BJ (cell line): ENCODE measurements at regions not wholly inside any gene's neighbourhood (a gene's known extent, or its start where the extent isn't known, plus 50 kb on each side); places are given as distances from the start of the nearest gene placed in this dataset.

ENCODE experiments used
- CTCF ChIA-PET: fragments of 350-600 bp; formaldehyde crosslinking; extraction: SDS; loops from one replicate; lab custom pipeline; 2021; ENCODE audit warnings: antibody characterized with exemption, inconsistent platforms; lab: Yijun Ruan, JAX
- POLR2A ChIA-PET: fragments of 300-600 bp; sonication (Branson Sonifier 250); formaldehyde crosslinking; extraction: SDS; loops from one replicate; lab custom pipeline; 2021; ENCODE audit warnings: antibody characterized with exemption; lab: Charles Lee
- DNase-seq: peaks from one replicate; pipeline ENCODE4 v3.0.0-alpha.2; 2011; ENCODE audit warnings: low read depth
- H3K27me3 ChIP-seq: 2 replicates; pipeline ENCODE4 v1.6.0; 2011; ENCODE audit warnings: low read length; ENCODE audit not compliant: control insufficient read depth, insufficient read depth
- H3K36me3 ChIP-seq: 2 replicates; pipeline ENCODE4 v1.5.1; 2011; ENCODE audit warnings: low read length; ENCODE audit not compliant: control insufficient read depth, insufficient read depth
- H3K4me3 ChIP-seq: 2 replicates; pipeline ENCODE4 v1.5.1; 2011; ENCODE audit warnings: low read depth, mild to moderate bottlenecking, control low read depth, low read length
- CTCF ChIP-seq: IDR thresholded peaks from 2 replicates; pipeline ENCODE4 v1.5.1; 2011; ENCODE audit warnings: low read depth, mild to moderate bottlenecking, control low read depth, inconsistent platforms, low read length, moderate library complexity; ENCODE audit not compliant: insufficient read depth

- Histone ChIP-seq H3K27me3 (peaks cover 2% of the 10 kb centered on the region; the same call in 1 of the 2 replicates), H3K36me3 (no peaks in the 10 kb centered on the region), H3K4me3 (no peak overlapping the region)
- CTCF ChIA-PET = no interaction called here
- no peak for TF ChIP-seq CTCF
- POLR2A ChIA-PET = no interaction called here
- no peak for DNase-seq
Measured at GRCh38 chr5:106324356-106324755, 1346.4 kb downstream of the EFNA5 start.

GRCh38 chr5:106321242-106321641, 1349.5 kb downstream of the EFNA5 start:
- DNase-seq = no peak

GRCh38 chr5:106314221-106314824, 1356.4 kb downstream of the EFNA5 start:
- ChIA-PET POLR2A (no interaction called here), CTCF (no interaction called here)
- no peaks in the 10 kb centered on the region for H3K36me3 ChIP-seq
- no peak for DNase-seq
- H3K27me3 ChIP-seq = no peaks in the 10 kb centered on the region
- no peak for TF ChIP-seq CTCF
- H3K4me3 ChIP-seq = no peak overlapping the region

More at GRCh38 chr5:106321242-106321641, 1349.5 kb downstream of the EFNA5 start:
- H3K4me3 ChIP-seq = no peak overlapping the region
- H3K36me3 ChIP-seq = no peaks in the 10 kb centered on the region
- ChIA-PET CTCF (no interaction called here), POLR2A (no interaction called here)
- TF ChIP-seq CTCF = no peak
- H3K27me3 ChIP-seq = peaks cover 2% of the 10 kb centered on the region; the same call in 1 of the 2 replicates

- TF ChIP-seq CTCF = no peak
- POLR2A ChIA-PET = no interaction called here
- Histone ChIP-seq H3K27me3 (no peaks in the 10 kb centered on the region), H3K36me3 (no peaks in the 10 kb centered on the region), H3K4me3 (no peak overlapping the region)
- CTCF ChIA-PET = no interaction called here
- DNase-seq = peak; percentile 47
Measured at GRCh38 chr5:106312360-106312759, 1358.4 kb downstream of the EFNA5 start.

GRCh38 chr5:106311230-106311915, 1359.4 kb downstream of the EFNA5 start:
- no peaks in the 10 kb centered on the region for H3K27me3 ChIP-seq
- TF ChIP-seq CTCF = no peak
- CTCF ChIA-PET = interaction anchor here (1.4 kb wide), 1 partner anchor 28 kb away, joined by 3 read pairs; no protein-coding TSS in a partner anchor
- DNase-seq = no peak
- H3K36me3 ChIP-seq = no peaks in the 10 kb centered on the region
- H3K4me3 ChIP-seq = no peak overlapping the region
- POLR2A ChIA-PET = no interaction called here
